SK-N-MC (cell line): ENCODE measurements at regions not wholly inside any gene's neighbourhood (a gene's known extent, or its start where the extent isn't known, plus 50 kb on each side); places are given as distances from the start of the nearest gene placed in this dataset.

Experiments used
- DNase-seq: peaks from one replicate; pipeline ENCODE4 v3.0.0-alpha.2; 2011; ENCODE audit warnings: low read depth, low spot score
- H3K27ac ChIP-seq: fragments of 200-600 bp; sonication (generic); 2 replicates; pipeline ENCODE4 v1.5.1; 2016; ENCODE audit warnings: mixed run types
- H3K36me3 ChIP-seq: fragments of 200-600 bp; sonication (generic); 2 replicates; pipeline ENCODE4 v1.6.1; 2017; ENCODE audit warnings: antibody characterized with exemption, low read length, mixed read lengths; ENCODE audit not compliant: insufficient read depth
- H3K4me3 ChIP-seq: fragments of 200-600 bp; sonication (generic); 2 replicates; pipeline ENCODE4 v1.5.1; 2016
- H3K9ac ChIP-seq: fragments of 200-600 bp; sonication (generic); 2 replicates; pipeline ENCODE4 v1.8.0; 2017; ENCODE audit warnings: mixed run types, mixed read lengths; ENCODE audit not compliant: insufficient read length
- H3K9me3 ChIP-seq: fragments of 200-600 bp; sonication (generic); 2 replicates; pipeline ENCODE4 v1.6.1; 2017; ENCODE audit warnings: low read depth, mild to moderate bottlenecking, antibody characterized with exemption, low read length, moderate library complexity, mixed read lengths
- EZH2 ChIP-seq: fragments of 200-600 bp; sonication (generic); IDR thresholded peaks from one replicate; pipeline ENCODE4 v1.6.1; 2017; ENCODE audit warnings: antibody characterized with exemption
- FOXP2 ChIP-seq: optimal IDR thresholded peaks from 2 replicates; pipeline ENCODE3; 2011; ENCODE audit warnings: mild to moderate bottlenecking, moderate library complexity; ENCODE audit not compliant: insufficient read depth; ENCODE audit errors: extremely low read length, control extremely low read depth
- POLR2AphosphoS5 ChIP-seq: IDR thresholded peaks from 2 replicates; pipeline ENCODE4 v1.6.1; 2012; ENCODE audit warnings: mild to moderate bottlenecking, low read depth, low read length, borderline replicate concordance

DNA sequence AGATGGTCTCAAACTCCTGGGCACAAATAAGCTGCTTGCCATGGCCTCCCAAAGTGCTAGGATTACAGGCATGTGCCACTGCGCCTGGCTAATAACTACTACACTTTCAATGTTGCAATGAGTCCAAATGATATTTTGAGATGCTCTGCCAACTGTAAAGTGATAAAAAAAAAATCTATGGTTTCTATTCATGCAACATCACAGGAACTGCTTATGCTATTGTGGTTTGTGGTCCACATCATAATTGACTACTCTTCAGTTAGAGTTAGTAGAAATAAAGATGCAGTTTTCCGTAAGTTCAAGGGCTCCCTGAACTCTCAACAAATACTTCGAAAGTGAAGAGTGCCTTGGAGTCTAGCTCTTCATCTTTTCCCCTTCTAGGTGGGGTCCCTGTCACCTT is 239.4 kb downstream of the C12orf75 start:
- no peaks in the 10 kb centered on the region for H3K9me3 ChIP-seq
- no peak overlapping the region for H3K4me3 ChIP-seq
- no peak overlapping the region for H3K9ac ChIP-seq
- TF ChIP-seq POLR2AphosphoS5: no peak
- no peak for TF ChIP-seq EZH2
- no peak overlapping the region for H3K27ac ChIP-seq
- H3K36me3 ChIP-seq: no peaks in the 10 kb centered on the region
- no peak for DNase-seq

DNA sequence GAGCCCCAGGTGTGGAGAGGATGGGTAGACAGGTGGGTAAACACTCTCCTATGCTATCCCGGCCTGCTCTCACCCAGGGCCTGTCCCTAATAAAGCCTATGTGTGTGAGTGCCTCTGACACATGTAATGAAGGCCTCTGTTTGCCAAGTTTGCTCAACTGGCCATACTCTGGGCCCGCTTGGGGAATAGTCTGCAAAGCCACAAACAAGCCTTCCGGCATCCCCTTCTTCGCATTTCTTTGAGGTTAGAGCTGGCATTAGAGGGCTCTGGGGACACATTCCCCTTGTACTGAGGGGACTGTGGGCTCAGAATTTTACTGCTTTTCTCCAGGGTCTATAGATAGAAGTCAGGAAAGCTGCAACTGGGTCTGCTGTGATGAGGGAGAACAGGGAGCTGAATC is 240.5 kb downstream of the C12orf75 start:
- Histone ChIP-seq H3K4me3 (no peak overlapping the region), H3K36me3 (no peaks in the 10 kb centered on the region), H3K27ac (no peak overlapping the region), H3K9ac (no peak overlapping the region), H3K9me3 (no peaks in the 10 kb centered on the region)
- no peak for DNase-seq
- no peak for TF ChIP-seq POLR2AphosphoS5
- no peak for TF ChIP-seq EZH2
- no peak for TF ChIP-seq FOXP2

DNA sequence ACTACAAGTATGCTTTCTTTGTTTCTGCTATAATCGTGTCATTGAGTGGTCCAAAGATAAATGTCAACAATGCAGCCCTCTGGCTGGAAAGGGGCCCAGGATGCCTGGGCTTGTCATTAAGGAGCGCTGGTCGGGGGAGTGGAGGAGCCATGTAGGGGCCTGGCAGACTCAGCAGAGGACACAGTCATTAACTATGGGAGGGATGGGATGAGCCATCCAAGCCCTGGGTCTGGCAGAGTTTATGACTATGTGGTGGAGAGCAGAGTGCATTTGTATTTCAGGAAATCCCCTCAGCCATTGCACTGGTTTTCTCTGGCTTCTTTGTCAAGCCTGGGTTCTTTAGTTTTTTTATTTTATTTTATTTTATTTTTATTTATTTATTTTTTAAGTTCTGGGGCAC is 243.1 kb downstream of the C12orf75 start:
- TF ChIP-seq FOXP2 (no peak), EZH2 (no peak), POLR2AphosphoS5 (no peak)
- no peaks in the 10 kb centered on the region for H3K36me3 ChIP-seq
- no peaks in the 10 kb centered on the region for H3K9me3 ChIP-seq
- DNase-seq: no peak
- no peak overlapping the region for H3K4me3 ChIP-seq
- no peak overlapping the region for H3K27ac ChIP-seq
- H3K9ac ChIP-seq: no peak overlapping the region

DNA sequence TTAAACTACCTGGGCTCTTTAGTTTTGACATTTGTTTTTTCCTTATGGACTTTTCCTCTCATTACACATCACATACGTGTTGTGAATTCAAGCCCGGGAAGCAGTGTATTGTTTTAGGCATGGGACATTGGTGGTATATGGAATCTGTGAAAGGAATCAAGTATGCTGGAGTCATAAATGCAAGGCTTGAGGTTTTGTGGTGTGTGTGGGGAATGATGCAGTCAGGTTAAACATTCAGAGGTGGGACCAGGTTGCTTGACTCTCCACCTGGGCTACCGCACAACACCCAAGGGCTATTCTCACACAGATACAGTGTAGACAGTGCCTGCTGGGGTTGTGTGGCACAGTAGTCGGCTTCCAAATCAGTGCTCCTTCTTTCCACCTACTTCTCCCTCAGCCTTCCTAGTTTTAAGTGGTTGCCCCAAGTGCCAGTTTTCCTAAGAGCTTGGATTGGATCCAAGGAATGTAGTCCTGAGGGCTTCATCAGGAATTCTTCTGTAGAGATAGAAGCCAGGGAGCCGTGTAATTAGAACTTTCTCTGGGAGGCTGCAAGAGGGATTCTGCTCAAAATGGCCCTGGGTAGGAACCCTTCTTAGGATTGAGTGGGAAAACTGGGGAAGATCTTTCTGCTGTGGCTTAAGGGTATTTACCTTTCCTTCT is 243.7 kb downstream of the C12orf75 start:
- no peak for TF ChIP-seq EZH2
- no peak for TF ChIP-seq POLR2AphosphoS5
- TF ChIP-seq FOXP2: no peak
- DNase-seq: no peak
- Histone ChIP-seq H3K36me3 (no peaks in the 10 kb centered on the region), H3K9ac (no peak overlapping the region), H3K9me3 (no peaks in the 10 kb centered on the region), H3K27ac (no peak overlapping the region), H3K4me3 (no peak overlapping the region)

DNA sequence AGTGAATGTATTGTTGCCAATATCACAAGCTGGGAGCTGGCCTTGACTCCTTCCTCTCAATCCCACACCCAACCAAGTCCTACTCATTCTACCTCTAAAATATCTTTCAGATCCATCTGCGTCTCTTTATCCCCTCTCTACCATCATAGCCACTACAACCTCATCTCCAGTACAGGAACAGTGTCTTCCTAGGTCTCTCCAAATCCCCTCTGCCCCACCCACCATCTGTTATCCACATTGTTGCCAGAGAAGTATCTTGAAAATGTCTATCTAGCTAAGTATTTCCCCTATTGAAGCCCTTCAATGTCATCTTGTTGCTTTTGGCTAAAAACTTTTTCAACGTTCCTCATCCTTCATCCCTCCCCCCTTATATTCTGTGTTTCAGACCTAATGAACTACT is 244.7 kb downstream of the C12orf75 start:
- Histone ChIP-seq H3K27ac (no peak overlapping the region), H3K36me3 (no peaks in the 10 kb centered on the region), H3K4me3 (no peak overlapping the region), H3K9me3 (no peaks in the 10 kb centered on the region), H3K9ac (no peak overlapping the region)
- DNase-seq: no peak
- TF ChIP-seq EZH2 (no peak), FOXP2 (no peak), POLR2AphosphoS5 (no peak)

DNA sequence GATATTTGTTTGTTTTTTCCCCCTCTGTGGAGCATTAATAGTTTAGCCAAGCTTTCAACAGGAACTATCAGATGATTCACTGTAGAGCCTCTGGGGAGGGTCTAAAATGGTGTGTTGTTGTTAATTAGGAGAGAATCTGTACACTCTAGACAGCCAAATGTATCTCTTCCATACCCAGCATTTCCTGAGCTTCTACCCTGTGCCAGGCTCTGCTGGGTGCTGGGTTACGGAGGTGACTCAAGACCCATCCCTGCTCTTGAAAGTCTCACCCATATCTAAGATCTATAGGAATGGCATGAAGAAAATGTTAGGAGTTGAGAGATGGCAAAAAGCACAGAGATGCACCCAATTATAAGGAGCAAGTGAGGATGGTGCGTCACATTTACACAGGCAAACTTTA is 245.8 kb downstream of the C12orf75 start:
- H3K9me3 ChIP-seq: no peaks in the 10 kb centered on the region
- no peak overlapping the region for H3K4me3 ChIP-seq
- H3K9ac ChIP-seq: no peak overlapping the region
- no peaks in the 10 kb centered on the region for H3K36me3 ChIP-seq
- no peak overlapping the region for H3K27ac ChIP-seq
- DNase-seq: no peak
- TF ChIP-seq POLR2AphosphoS5 (no peak), EZH2 (no peak), FOXP2 (no peak)

DNA sequence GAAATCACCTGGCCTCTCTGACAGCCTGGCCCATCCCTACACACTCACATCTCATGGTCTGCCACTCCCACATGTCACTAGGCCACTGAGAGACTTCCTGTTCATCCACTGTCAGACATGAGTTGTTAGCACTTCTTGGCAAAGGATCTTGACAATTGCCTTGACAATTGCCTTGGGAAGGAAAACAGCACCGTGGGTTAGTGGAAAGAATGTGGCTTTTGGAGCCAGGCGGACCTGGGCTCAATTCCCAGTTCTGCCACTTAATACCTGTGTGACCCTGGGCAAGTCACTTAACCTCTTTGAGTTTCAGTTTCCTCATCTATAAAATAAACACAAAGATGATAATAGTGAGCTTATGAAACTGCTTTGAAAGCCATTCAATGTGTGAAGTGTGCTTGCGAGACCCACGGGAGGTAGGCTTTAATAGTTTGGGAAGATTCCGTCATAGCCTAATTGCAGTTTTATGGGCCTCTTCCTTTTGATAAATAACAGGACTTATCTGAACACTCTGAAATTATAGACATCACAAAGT is 250.4 kb downstream of the C12orf75 start:
- Histone ChIP-seq H3K9ac (no peak overlapping the region), H3K4me3 (no peak overlapping the region), H3K9me3 (no peaks in the 10 kb centered on the region), H3K36me3 (no peaks in the 10 kb centered on the region), H3K27ac (no peak overlapping the region)
- DNase-seq: no peak
- TF ChIP-seq EZH2 (no peak), POLR2AphosphoS5 (no peak)

DNA sequence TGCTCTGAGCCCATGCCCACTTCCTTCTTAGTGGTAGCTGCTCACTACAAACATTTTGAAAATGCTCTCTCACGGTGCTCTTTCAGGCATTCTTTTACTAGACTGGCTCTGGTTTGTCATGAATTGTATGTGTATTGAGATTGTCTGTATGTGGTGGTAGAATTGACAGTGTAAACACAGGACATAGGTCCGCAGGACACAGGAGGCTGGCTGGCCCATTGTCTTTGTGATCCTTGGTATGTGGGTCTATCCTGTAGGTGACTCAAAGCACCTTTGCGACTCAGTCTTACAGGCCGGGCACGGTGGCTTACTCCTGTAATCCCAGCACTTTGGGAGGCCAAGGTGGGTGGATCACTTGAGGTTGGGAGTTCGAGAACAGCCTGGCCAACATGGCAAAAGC is 250.9 kb downstream of the C12orf75 start:
- H3K9me3 ChIP-seq: no peaks in the 10 kb centered on the region
- H3K27ac ChIP-seq: no peak overlapping the region
- H3K9ac ChIP-seq: no peak overlapping the region
- no peak for TF ChIP-seq EZH2
- TF ChIP-seq POLR2AphosphoS5: no peak
- TF ChIP-seq FOXP2: no peak
- no peak overlapping the region for H3K4me3 ChIP-seq
- DNase-seq: no peak
- H3K36me3 ChIP-seq: no peaks in the 10 kb centered on the region

DNA sequence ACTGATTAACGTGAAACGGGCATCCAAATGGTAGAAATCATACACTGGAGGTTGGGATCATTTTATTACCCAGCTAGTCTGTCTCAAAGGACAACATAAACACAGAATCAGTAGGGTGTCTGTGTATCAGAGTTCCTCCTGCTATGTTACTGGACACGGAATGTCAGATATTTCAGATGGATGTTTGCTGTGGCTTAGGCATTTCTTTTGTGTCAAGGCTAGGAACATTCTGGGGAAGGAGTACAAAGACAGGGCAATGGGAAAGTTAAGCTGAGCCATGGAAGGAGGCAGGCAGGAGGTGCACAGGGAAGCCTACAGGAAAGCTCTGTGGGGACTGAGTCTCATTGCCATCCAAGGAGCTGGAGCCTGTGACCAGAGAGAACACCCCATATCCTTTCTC is 254.6 kb downstream of the C12orf75 start:
- Histone ChIP-seq H3K9ac (no peak overlapping the region), H3K27ac (no peak overlapping the region), H3K4me3 (no peak overlapping the region), H3K36me3 (no peaks in the 10 kb centered on the region), H3K9me3 (no peaks in the 10 kb centered on the region)
- no peak for DNase-seq
- TF ChIP-seq FOXP2 (no peak), EZH2 (no peak), POLR2AphosphoS5 (no peak)
